SH-SY5Y (cell line): ENCODE measurements at regions not wholly inside any gene's neighbourhood (a gene's known extent, or its start where the extent isn't known, plus 50 kb on each side); places are given as distances from the start of the nearest gene placed in this dataset.

Experiments
- GATA2 ChIP-seq: IDR thresholded peaks from 2 replicates; pipeline ENCODE4 v1.6.1; 2011; ENCODE audit warnings: mild to moderate bottlenecking, low read depth, low read length
- GATA3 ChIP-seq: IDR thresholded peaks from 2 replicates; pipeline ENCODE4 v1.6.1; 2011; ENCODE audit warnings: low read depth, mild to moderate bottlenecking, low read length, moderate library complexity

DNA sequence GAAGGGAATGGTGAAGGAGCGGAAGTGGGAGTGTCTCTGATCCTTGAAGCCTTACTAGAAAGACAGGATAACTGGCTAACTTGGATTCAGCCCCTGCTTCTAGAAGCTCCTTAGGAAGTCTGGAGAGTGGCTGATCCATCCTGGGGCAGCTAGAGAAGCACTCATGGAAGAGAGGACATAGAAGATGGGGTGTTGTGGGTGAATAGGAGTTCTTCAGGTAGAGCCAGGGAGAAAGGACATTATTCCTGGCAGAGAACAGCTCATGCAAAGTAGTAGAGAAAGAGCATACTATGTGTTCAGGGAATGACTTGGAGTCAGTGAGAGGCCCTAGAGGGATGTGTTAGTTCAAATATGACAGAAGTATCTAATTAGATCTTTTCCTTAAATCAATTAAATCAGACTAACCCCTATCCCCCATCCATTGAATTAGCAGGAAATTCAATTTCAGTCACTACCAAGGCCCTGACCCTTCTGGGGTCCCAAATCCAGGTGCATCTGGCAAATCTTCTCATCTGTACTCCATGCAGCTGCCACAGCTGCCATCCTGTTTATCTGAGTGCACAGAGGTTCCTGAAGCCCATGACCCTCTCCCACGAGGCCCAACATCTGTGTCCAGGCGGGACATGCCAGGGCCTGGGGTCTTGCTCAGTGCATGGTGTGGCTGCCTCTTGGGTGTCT is 130.7 kb downstream of the DHX35 start:
- TF ChIP-seq GATA3 (no peak), GATA2 (no peak)
